HUES64 (cell line): ENCODE measurements at regions not wholly inside any gene's neighbourhood (a gene's known extent, or its start where the extent isn't known, plus 50 kb on each side); places are given as distances from the start of the nearest gene placed in this dataset.
"Not testable (repeated sequence)": the region's sequence is repeated elsewhere in the genome, so short reads cannot be mapped to it uniquely, and the experiment has no call there.

Experiments
- H3K27ac ChIP-seq: 2 replicates; pipeline ENCODE4 v1.7.0; 2013; ENCODE audit warnings: low read depth, low read length, inconsistent platforms
- H3K27me3 ChIP-seq: 2 replicates; pipeline ENCODE4 v1.6.1; 2013; ENCODE audit warnings: mild to moderate bottlenecking, low read length; ENCODE audit not compliant: insufficient read depth
- H3K36me3 ChIP-seq: 2 replicates; pipeline ENCODE4 v1.6.1; 2013; ENCODE audit warnings: mild to moderate bottlenecking, low read length; ENCODE audit not compliant: insufficient read depth
- H3K4me1 ChIP-seq: 2 replicates; pipeline ENCODE4 v1.6.1; 2013; ENCODE audit warnings: mild to moderate bottlenecking, low read length, moderate library complexity; ENCODE audit not compliant: insufficient read depth
- H3K4me3 ChIP-seq: 2 replicates; pipeline ENCODE4 v1.5.1; 2013; ENCODE audit warnings: mild to moderate bottlenecking, low read length, moderate library complexity
- H3K9ac ChIP-seq: 2 replicates; pipeline ENCODE4 v1.6.1; 2013; ENCODE audit warnings: mild to moderate bottlenecking, low read depth, low read length
- H3K9me3 ChIP-seq: 2 replicates; pipeline ENCODE4 v1.6.1; 2013; ENCODE audit warnings: low read depth, low read length; ENCODE audit not compliant: insufficient read depth
- WGBS: fragments of 150-250, 120-280 bp; methylation state at CpG from one replicate; pipeline ENCODE4 v1.1.7; 2013; ENCODE audit warnings: missing lambda C conversion rate; 5-methylcytosine and 5-hydroxymethylcytosine counted together

DNA sequence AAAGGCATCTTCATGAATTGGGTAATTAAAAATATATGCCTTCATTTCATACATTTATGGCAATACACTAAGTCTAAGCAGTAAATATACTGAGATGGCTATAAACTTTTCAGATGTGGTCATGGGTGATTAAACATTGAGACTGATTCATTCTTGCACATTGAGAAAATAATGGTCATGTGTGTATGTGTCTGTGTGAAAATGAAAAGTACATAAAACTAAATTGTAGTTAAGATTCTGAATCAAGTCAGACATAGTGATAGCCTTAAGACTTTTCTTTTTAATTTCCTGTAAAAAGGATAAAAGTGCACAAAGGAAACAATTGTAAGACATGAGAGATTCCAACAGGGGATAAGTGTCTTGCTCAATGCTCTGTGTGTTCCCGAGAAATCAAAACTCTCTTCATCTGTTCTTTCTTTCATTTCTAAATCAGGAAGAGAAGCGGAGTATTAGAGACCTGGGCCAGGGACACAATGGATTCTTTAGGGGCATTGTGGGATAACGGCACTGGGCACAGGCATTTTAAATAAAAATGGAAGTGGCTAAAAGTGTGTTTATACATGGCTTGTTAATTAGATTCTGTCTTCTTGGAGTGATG, 69.8 kb upstream of the AGR3 start:
- no peak overlapping the region for H3K27ac ChIP-seq
- H3K4me3 ChIP-seq: no peak overlapping the region
- H3K36me3 ChIP-seq: no peaks in the 10 kb centered on the region; the same call in 1 of the 2 replicates
- peaks cover 5% of the 10 kb centered on the region; the same call in 1 of the 2 replicates for H3K4me1 ChIP-seq
- H3K9me3 ChIP-seq: peaks cover 25% of the 10 kb centered on the region
- H3K27me3 ChIP-seq: no peaks in the 10 kb centered on the region
- 92% methylated on average over 3 of the region's 3 CpGs for WGBS
- H3K9ac ChIP-seq: no peak overlapping the region

DNA sequence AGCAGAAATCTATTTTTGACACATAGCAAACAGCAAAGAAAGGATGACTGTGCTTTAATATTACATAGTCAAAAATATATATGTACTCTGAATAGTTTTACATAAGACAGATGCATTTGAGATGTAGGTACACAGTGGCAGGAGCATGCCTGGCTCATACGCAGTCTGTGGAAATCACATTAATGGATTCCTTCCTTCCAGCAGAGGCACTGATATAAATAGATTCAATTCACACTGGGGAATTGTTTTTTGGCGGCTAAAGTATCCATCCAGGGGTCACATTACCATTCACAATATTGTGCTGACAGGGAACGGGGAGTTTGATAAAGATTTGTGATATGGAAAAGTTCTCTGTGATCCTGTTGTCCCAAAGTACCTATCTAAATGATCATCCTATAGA, 72.5 kb upstream of the AGR3 start:
- whole genome bisulfite sequencing: 89% methylated on average over 1 of the region's 3 CpGs
- Histone ChIP-seq H3K36me3 (no peaks in the 10 kb centered on the region; the same call in 1 of the 2 replicates), H3K27me3 (no peaks in the 10 kb centered on the region), H3K9ac (no peak overlapping the region), H3K4me1 (peaks cover 5% of the 10 kb centered on the region; the same call in 1 of the 2 replicates), H3K27ac (no peak overlapping the region), H3K4me3 (no peak overlapping the region), H3K9me3 (peaks cover 5% of the 10 kb centered on the region; the same call in 1 of the 2 replicates)

DNA sequence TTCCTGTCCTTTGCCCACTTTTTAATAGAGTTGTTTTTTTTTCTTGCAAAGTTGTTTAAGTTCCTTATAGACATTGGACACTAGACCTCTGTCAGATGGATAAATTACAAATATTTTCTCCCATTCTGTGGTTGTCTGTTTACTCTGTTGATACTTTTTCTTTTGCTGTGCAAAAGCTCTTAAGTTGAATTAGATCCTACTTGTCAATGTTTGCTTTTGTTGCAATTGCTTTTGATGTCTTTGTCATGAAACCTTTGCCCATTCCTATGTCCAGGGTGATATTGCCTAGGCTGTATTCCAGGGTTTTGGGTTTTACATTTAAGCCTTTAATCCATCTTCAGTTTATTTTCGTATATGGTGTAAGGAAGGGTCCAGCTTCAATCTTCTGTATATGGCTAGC, 76.9 kb upstream of the AGR3 start:
- H3K27ac ChIP-seq: no peak overlapping the region
- no peaks in the 10 kb centered on the region for H3K9me3 ChIP-seq
- H3K36me3 ChIP-seq: no peaks in the 10 kb centered on the region
- no peak overlapping the region for H3K9ac ChIP-seq
- H3K27me3 ChIP-seq: no peaks in the 10 kb centered on the region
- no peak overlapping the region for H3K4me3 ChIP-seq
- WGBS: 100% methylated on average over 1 of the region's 1 CpG
- no peaks in the 10 kb centered on the region for H3K4me1 ChIP-seq

DNA sequence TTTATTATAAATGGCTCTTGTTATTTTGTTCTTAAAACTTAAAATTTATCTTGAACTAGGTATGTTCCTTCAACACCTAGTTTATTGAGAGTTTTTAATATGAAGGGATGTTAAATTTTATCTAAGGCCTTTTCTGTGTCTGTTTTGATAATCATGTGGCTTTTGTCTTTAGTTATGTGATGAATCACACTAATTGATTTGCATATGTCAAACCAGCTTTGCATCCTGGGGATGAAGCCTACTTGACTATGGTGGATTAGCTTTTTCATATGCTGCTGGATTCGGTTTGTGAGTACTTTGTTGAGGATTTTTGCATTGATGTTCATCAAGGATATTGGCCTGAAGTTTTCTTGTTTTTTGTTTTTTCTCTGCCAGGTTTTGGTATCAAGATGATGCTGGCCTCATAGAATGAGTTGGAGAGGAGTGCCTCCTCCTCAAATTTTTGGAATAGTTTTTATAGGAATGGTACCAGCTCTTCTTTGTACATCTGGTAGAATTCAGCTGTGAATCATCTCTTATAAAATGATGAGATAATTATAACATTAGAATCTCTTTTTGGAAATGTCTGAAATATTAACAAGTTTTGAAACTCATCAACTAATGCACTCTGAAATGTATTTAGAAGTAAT, 78.7 kb upstream of the AGR3 start:
- Histone ChIP-seq H3K27ac (no peak overlapping the region), H3K9ac (no peak overlapping the region), H3K27me3 (no peaks in the 10 kb centered on the region), H3K9me3 (0 out of 2 replicates have a peak, but pooled peaks cover 2% of the 10 kb centered on the region), H3K4me3 (no peak overlapping the region), H3K4me1 (no peaks in the 10 kb centered on the region), H3K36me3 (no peaks in the 10 kb centered on the region)
- WGBS: 88% methylated on average over 1 of the region's 1 CpG

- no peak overlapping the region for H3K4me3 ChIP-seq
- 0 out of 2 replicates have a peak, but pooled peaks cover 6% of the 10 kb centered on the region for H3K9me3 ChIP-seq
- H3K4me1 ChIP-seq: no peaks in the 10 kb centered on the region
- no peak overlapping the region for H3K9ac ChIP-seq
- WGBS: 96% methylated on average over 2 of the region's 2 CpGs
- H3K27ac ChIP-seq: no peak overlapping the region
- H3K27me3 ChIP-seq: no peaks in the 10 kb centered on the region
- no peaks in the 10 kb centered on the region for H3K36me3 ChIP-seq
Measured at GRCh38 chr7:16961641-16962040, 79.9 kb upstream of the AGR3 start.

- Histone ChIP-seq H3K27ac (no peak overlapping the region), H3K36me3 (no peaks in the 10 kb centered on the region), H3K4me1 (no peaks in the 10 kb centered on the region), H3K9ac (no peak overlapping the region), H3K4me3 (no peak overlapping the region), H3K27me3 (no peaks in the 10 kb centered on the region), H3K9me3 (0 out of 2 replicates have a peak, but pooled peaks cover 6% of the 10 kb centered on the region)
- 91% methylated on average over 4 of the region's 5 CpGs for WGBS
Measured at GRCh38 chr7:16963044-16963443, 81.3 kb upstream of the AGR3 start.

- H3K27ac ChIP-seq, H3K27me3 ChIP-seq, H3K36me3 ChIP-seq, H3K9ac ChIP-seq, H3K4me1 ChIP-seq, H3K9me3 ChIP-seq, H3K4me3 ChIP-seq: not testable (repeated sequence)
- 94% methylated on average over 8 of the region's 8 CpGs for WGBS
Measured at GRCh38 chr7:16965697-16966096, 83.9 kb upstream of the AGR3 start.

- Histone ChIP-seq H3K9ac (no peak overlapping the region), H3K27me3 (no peaks in the 10 kb centered on the region), H3K36me3 (no peaks in the 10 kb centered on the region), H3K27ac (no peak overlapping the region), H3K9me3 (0 out of 2 replicates have a peak, but pooled peaks cover 6% of the 10 kb centered on the region), H3K4me3 (no peak overlapping the region), H3K4me1 (peaks cover 15% of the 10 kb centered on the region; the same call in 1 of the 2 replicates)
- 96% methylated on average over 1 of the region's 1 CpG for WGBS
Measured at GRCh38 chr7:16967300-16967811, 85.6 kb upstream of the AGR3 start.

GRCh38 chr7:16970732-16971482, 89.1 kb upstream of the AGR3 start:
- Histone ChIP-seq H3K27me3 (no peaks in the 10 kb centered on the region), H3K27ac (no peak overlapping the region), H3K4me1 (peaks cover 15% of the 10 kb centered on the region; the same call in 1 of the 2 replicates), H3K36me3 (no peaks in the 10 kb centered on the region), H3K9ac (no peak overlapping the region), H3K4me3 (no peak overlapping the region), H3K9me3 (0 out of 2 replicates have a peak, but pooled peaks cover under 1% of the 10 kb centered on the region)
- WGBS: 84% methylated on average over 9 of the region's 9 CpGs

DNA sequence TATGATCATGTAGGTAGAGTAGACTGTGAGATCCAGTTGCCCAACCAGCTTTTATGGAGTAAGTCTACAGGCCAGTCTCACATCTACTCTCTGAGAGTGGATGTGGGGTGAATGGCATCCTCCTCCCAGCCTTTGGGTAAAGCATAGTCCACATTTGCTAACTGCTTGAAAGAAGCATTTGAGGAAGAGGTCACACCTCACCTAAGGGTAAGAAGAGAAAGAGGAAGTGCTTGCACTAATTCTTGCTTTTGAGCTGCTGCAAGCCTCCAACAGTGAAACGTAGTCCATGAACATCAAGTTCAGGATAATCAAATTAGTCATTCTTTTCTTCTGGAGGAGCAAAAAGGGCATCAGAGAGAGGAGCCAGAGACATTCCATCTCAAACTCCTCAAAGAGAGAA, 93.9 kb upstream of the AGR3 start:
- Histone ChIP-seq H3K27ac (no peak overlapping the region), H3K36me3 (no peaks in the 10 kb centered on the region), H3K27me3 (no peaks in the 10 kb centered on the region), H3K9me3 (no peaks in the 10 kb centered on the region), H3K9ac (no peak overlapping the region), H3K4me1 (peaks cover 27% of the 10 kb centered on the region), H3K4me3 (no peak overlapping the region)
- 94% methylated on average over 1 of the region's 1 CpG for WGBS
